Effector memory CD4-positive, alpha-beta T cell (primary cell): ENCODE measurements at regions not wholly inside any gene's neighbourhood (a gene's known extent, or its start where the extent isn't known, plus 50 kb on each side); places are given as distances from the start of the nearest gene placed in this dataset.

Source experiments
- DNase-seq, 3 donors: peaks; one replicate each; pipeline ENCODE4 v3.0.0-alpha.2; 2020
- H3K27ac ChIP-seq: 2 replicates; pipeline ENCODE4 v1.7.0; 2013; ENCODE audit warnings: mild to moderate bottlenecking, low read length, moderate library complexity; ENCODE audit not compliant: insufficient read depth, poor library complexity, severe bottlenecking
- H3K27me3 ChIP-seq: replicated peaks from 2 replicates; pipeline ENCODE4 v1.7.0; 2013; ENCODE audit warnings: mild to moderate bottlenecking, low read length; ENCODE audit not compliant: insufficient read depth, control insufficient read depth, poor library complexity, severe bottlenecking
- H3K36me3 ChIP-seq: 2 replicates; pipeline ENCODE4 v1.7.0; 2013; ENCODE audit warnings: mild to moderate bottlenecking, low read length, moderate library complexity; ENCODE audit not compliant: control insufficient read depth, insufficient read depth
- H3K4me1 ChIP-seq: 2 replicates; pipeline ENCODE4 v1.7.0; 2013; ENCODE audit warnings: low read length, mild to moderate bottlenecking; ENCODE audit not compliant: control insufficient read depth, insufficient read depth, poor library complexity, severe bottlenecking
- H3K4me3 ChIP-seq: 2 replicates; pipeline ENCODE4 v1.7.0; 2013; ENCODE audit warnings: low read length, low read depth, mild to moderate bottlenecking; ENCODE audit not compliant: insufficient read depth, poor library complexity, severe bottlenecking
- H3K9me3 ChIP-seq: 2 replicates; pipeline ENCODE4 v1.7.0; 2013; ENCODE audit warnings: mild to moderate bottlenecking, low read length, moderate library complexity; ENCODE audit not compliant: control insufficient read depth

DNA sequence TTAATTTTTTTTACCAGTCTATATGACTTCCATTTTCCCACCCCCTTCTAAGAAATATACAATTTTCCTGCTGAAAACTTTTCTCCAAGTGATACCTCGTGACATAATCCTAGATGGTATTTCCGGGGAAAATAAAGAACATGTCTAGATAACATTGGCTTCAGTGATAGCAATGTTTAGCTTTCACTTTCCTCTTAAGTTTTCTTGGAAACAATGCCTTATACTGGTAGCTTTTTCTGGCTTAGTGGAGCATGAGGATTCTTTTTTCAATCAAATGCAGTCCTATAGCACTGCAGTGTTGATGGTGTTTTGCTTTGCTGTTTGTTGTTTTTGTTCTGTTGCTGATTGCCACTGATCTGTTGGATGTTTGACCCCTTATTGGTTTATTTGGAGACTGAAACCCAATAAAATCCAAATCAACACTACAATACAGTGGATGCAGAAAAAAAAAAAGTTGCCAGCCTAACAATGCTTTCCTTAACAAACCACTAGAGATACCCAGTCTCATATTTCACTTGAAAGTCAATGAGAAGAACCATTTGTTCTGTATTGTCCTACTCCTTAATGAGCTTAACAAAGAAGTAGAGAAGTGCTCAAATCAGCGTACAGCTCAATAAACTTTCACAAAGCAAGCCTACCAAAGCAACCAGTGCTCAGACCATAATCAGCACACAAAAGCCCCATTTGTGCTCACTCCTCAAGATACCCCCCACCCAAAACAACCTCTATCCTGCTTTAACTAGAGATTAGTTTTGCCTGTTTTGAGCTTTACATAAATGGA, 74.2 kb upstream of the GRAMD2B start:
- no peaks in the 10 kb centered on the region for H3K4me1 ChIP-seq
- no peaks in the 10 kb centered on the region for H3K36me3 ChIP-seq
- DNase-seq, result no peak
- H3K9me3 ChIP-seq, result no peaks in the 10 kb centered on the region
- peaks cover 3% of the 10 kb centered on the region for H3K27me3 ChIP-seq
- no peak overlapping the region for H3K27ac ChIP-seq
- no peak overlapping the region for H3K4me3 ChIP-seq

- DNase-seq, result no peak
- no peaks in the 10 kb centered on the region for H3K9me3 ChIP-seq
- H3K36me3 ChIP-seq, result no peaks in the 10 kb centered on the region
- no peaks in the 10 kb centered on the region for H3K27me3 ChIP-seq
- H3K27ac ChIP-seq, result no peak overlapping the region
- H3K4me3 ChIP-seq, result no peak overlapping the region
- H3K4me1 ChIP-seq, result no peaks in the 10 kb centered on the region
Observed at GRCh38 chr5:126351153-126351552, 72.1 kb upstream of the GRAMD2B start.

GRCh38 chr5:126354012-126354857, 69.0 kb upstream of the GRAMD2B start:
- H3K27me3 ChIP-seq, result no peaks in the 10 kb centered on the region
- no peaks in the 10 kb centered on the region for H3K9me3 ChIP-seq
- H3K4me1 ChIP-seq, result no peaks in the 10 kb centered on the region
- no peak overlapping the region for H3K27ac ChIP-seq
- H3K36me3 ChIP-seq, result no peaks in the 10 kb centered on the region
- DNase-seq, result no peak
- no peak overlapping the region for H3K4me3 ChIP-seq

DNA sequence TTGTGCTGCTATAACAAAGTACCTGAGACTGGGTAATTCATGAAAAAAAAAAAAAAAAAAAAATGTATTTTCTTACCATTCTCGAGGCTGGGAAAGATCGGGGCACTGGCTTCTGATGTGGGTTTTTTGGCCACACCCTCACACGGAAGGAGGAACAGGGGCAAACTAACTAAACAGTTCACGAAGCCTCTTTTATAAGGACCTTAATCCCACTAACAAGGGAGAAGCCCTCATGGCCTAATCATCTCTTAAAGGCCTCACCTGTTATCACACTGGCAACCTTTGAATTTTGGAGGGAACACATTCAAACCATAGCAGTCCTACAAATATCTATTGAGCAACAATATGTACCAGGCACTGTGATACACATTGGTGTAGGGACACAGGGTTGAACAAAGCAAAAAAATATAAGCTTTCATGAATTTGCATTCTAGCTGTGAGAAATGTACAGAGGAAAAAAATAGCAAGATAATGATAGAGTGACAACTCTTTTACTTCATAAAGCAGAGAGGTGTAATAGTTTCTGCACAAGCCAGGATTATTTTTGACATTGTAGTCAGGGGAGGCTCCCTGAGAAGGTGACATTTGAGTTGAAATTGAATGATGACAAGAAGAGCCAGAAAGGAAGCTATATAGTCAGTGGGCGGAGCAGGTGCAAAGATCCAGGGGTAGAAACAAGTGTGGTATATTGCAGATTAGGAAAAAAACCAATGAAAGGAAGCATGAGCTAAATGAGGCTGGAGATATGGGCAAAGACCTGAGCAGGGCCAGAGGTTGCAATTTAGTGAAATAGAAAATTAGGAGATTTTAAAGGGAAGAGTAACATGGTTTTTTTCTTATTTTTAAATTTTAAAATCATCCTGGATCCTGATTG, 68.1 kb upstream of the GRAMD2B start:
- Histone ChIP-seq H3K4me3 (no peak overlapping the region), H3K4me1 (no peaks in the 10 kb centered on the region), H3K27ac (no peak overlapping the region), H3K9me3 (no peaks in the 10 kb centered on the region), H3K36me3 (no peaks in the 10 kb centered on the region), H3K27me3 (no peaks in the 10 kb centered on the region)
- no peak for DNase-seq

- no peak overlapping the region for H3K27ac ChIP-seq
Observed at GRCh38 chr5:126355940-126356339, 67.3 kb upstream of the GRAMD2B start.

DNA sequence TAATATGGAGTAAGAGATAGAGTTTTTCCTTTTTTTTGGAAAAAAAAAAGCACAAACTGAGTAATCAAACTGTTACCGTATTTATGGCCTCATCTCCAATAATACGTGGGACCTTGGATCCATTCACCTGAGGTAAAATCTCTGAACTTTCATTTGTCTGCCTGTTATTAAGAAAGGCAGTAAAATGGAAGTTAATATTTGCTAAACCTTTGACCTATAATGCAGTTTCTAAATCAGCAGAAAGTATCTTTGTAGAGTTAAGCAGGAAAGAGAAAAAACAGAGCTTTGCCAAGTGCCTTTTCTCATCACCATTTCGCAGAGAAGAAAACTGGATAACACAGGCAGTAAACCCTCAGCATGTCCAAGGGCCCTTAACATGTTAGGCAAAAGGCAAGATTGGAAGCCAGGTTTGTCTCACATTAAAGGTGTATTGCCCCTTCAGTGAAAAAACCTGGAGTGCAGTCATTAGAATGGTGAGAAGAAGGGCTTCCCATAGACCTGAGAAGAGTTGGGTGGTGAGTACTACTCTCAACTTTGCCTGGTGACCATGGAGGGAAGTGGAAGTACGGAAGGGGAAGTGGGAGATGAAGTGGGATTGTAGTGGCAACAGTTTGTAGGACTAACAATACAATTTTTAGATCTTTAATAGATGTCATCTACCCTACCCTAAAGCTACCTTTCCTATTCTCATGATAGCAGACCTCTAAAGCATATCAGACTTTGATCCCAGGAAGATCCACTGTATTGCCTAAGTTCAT, 65.4 kb upstream of the GRAMD2B start:
- Histone ChIP-seq H3K4me1 (no peaks in the 10 kb centered on the region), H3K36me3 (no peaks in the 10 kb centered on the region), H3K9me3 (no peaks in the 10 kb centered on the region), H3K27ac (no peak overlapping the region), H3K4me3 (no peak overlapping the region), H3K27me3 (no peaks in the 10 kb centered on the region)
- no peak for DNase-seq

More at GRCh38 chr5:126355940-126356339, 67.3 kb upstream of the GRAMD2B start:
- H3K4me1 ChIP-seq, result no peaks in the 10 kb centered on the region
- H3K4me3 ChIP-seq, result no peak overlapping the region
- H3K27me3 ChIP-seq, result no peaks in the 10 kb centered on the region
- no peaks in the 10 kb centered on the region for H3K36me3 ChIP-seq
- no peaks in the 10 kb centered on the region for H3K9me3 ChIP-seq
- DNase-seq, result no peak

- DNase-seq, result no peak
- Histone ChIP-seq H3K4me3 (no peak overlapping the region), H3K27ac (no peak overlapping the region), H3K4me1 (no peaks in the 10 kb centered on the region), H3K36me3 (no peaks in the 10 kb centered on the region), H3K27me3 (no peaks in the 10 kb centered on the region), H3K9me3 (no peaks in the 10 kb centered on the region)
Observed at GRCh38 chr5:126358525-126358924, 64.7 kb upstream of the GRAMD2B start.

- Histone ChIP-seq H3K27ac (no peak overlapping the region), H3K9me3 (no peaks in the 10 kb centered on the region), H3K4me1 (no peaks in the 10 kb centered on the region), H3K36me3 (no peaks in the 10 kb centered on the region), H3K27me3 (no peaks in the 10 kb centered on the region), H3K4me3 (no peak overlapping the region)
- no peak for DNase-seq
Observed at GRCh38 chr5:126359884-126360283, 63.3 kb upstream of the GRAMD2B start.

DNA sequence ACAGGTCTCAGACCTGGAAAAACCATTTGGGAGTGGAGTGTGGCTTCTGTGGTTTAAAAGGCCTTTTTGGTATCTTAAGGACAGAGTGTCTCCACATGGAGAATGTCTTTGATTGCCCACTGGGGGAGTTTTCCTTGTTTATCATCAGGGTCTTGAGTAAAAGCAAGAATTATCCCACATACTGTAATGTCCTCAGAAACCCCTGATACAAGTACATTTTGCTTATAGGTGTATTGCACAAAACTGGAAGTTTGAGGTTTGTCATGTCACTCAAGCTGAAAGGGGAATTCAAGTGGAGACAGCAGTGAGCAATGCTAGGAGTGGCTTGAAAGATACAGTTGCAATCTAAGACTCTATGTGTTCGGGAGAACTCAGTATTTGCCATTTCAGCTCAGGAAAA, 62.7 kb upstream of the GRAMD2B start:
- Histone ChIP-seq H3K27me3 (no peaks in the 10 kb centered on the region), H3K27ac (no peak overlapping the region), H3K9me3 (no peaks in the 10 kb centered on the region), H3K36me3 (no peaks in the 10 kb centered on the region), H3K4me1 (no peaks in the 10 kb centered on the region), H3K4me3 (no peak overlapping the region)
- DNase-seq, result no peak
